HG03066 (cell line): ENCODE measurements at regions not wholly inside any gene's neighbourhood (a gene's known extent, or its start where the extent isn't known, plus 50 kb on each side); places are given as distances from the start of the nearest gene placed in this dataset.

Source experiments
- ATAC-seq: cut with Tn5 transposase; IDR thresholded peaks from one replicate; pipeline ENCODE4 v1.9.1; 2021; ENCODE audit warnings: low read depth; ENCODE audit not compliant: unreplicated experiment

DNA sequence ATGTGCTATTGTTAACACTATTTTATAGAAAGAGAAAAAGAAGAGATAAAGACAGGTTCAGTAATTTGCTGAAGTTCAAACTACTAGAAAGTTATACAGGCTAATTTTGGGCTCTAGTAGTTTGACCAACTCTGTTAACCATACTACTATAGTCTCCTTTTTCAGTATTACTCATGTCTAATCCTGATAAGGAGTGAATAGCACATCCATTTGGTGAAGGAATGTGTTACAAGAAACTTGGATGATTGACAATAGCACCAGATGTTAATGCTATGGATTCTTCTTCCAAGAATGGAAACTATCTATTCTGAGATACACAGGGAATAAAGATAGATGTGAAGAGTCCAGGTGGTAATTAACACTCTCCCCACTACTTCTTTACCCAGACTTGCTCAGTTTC lies 677.3 kb downstream of the PRELID2 start:
- no peak for ATAC-seq

DNA sequence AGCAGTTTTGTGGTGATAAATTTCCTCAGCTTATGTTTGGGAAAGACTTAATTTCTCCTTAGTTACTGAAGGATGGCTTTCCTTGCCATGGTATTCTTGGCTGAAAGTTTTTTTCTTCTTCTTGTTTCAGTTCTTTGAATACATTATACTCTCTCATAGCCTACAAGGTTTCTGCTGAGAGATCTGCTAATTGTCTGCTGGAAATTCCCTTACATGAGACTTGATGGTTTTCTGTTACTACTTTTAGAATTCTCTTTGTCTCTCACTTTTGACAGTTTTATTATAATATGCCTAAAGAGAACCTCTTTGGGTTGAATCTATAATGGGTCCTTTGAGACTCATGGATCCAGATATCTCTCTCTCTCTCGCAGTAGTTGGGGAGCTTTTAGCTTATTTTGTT lies 693.6 kb downstream of the PRELID2 start:
- ATAC-seq = no peak

DNA sequence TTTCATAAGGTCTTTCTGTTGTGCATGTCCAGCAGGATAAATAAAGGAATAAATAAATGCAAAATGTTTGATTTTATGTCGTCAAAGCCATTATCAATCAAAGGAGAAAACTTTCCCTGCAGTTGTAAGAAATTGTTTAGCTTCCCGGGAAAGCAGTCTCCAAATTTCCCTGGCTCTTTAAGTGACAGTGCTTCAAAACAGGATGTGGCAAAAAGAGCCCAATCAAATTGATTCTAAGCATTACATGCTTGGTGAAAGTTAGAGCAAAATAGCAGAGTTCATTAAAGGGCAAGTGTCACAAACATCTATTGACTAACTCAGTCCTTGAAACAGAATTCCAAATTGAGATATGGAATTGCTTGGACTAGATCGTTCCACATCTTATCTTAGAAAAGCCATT lies 704.1 kb downstream of the PRELID2 start:
- ATAC-seq = no peak

DNA sequence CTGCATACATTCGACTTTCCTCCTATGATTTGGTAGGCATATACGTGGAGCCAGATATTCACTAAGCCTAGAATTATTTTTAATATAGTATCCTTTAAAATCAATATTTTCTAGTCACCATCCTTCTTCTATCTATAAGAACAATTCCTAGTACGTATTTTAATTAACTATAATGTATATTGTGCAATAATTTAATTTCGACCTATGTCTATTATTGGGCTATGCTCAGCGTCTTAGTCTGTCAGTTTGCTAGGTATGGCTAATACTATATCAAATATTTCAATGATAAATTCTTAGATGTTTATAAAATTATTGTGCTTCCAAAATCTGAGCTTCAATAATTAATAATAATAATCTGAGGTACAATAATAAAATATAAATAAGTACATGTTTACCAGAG lies 705.3 kb downstream of the PRELID2 start:
- ATAC-seq = no peak

DNA sequence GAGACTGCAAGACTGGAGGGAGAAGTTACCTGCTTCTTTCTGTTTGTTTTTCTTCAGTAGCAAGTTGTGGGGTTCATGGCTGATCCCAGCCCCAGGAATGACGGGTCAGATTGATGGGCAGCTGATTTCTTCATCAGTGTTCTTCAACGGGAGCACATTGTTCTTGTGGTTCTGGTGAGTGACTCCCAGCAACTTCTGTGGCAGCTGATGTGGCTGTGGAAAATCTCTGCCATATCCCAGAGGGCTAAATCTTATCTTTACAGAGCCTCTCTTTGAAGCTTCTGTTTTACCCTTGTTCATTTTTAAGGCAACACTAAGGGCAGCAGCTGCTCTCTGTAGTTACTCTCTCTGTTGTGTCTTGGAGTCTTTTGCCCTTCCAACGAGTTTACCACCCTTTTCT lies 710.3 kb downstream of the PRELID2 start:
- ATAC-seq = no peak

DNA sequence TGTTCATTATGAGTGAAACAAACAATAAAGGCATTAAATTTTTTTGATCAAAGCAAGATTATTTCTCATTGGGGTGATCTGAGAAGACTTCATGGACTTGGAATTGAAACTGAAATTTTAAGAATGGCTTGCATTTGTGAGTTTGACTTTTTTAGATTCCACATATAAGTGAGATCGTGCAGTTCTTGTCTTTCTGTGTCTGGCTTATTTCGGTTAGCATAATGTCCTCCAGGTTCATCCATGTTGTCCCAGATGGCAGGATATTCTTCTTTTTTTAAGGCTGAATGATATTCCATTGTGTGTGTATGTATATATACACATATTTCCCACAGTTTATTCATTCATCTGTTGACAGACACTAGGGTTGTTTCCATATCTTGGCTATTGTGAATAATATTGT lies 716.5 kb downstream of the PRELID2 start:
- ATAC-seq = no peak

DNA sequence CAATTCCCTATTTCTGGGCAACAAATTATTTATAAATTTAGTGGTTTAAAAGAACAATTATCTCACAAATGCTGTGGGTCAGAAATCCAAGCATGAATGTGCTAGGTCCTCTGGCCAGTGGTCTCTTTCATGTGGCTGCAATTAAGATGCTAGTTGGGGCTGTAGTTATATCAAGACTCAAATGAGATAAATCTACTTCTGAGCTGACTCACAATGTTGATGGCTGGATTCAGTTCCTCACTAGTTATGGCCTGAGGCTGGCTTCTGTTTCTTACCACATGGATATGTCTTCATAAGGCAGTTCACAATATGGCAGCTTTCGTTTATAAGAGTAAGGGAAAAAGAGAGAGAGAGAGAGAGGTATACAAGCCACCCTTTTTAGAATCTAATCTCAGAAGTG lies 717.0 kb downstream of the PRELID2 start:
- no peak for ATAC-seq

DNA sequence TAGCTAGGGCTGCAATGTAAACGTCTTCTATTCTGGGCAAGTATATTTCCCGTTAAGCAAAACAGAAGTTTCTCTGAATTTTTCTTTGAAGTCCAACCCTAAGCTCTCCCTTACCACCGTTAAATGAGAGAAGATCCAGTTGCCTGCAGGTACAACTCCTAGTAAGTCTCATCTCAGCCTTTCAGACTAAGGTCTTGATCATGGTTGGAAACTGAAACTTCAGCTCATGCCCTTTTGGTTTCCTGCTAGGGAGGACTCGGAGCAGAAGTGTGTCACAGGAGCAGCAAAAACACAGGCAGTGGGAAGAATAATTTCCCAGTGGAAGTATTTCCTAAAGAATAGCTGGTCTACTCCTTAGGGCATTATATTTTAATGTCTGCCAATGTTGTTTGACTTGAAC lies 717.9 kb downstream of the PRELID2 start:
- ATAC-seq = no peak

DNA sequence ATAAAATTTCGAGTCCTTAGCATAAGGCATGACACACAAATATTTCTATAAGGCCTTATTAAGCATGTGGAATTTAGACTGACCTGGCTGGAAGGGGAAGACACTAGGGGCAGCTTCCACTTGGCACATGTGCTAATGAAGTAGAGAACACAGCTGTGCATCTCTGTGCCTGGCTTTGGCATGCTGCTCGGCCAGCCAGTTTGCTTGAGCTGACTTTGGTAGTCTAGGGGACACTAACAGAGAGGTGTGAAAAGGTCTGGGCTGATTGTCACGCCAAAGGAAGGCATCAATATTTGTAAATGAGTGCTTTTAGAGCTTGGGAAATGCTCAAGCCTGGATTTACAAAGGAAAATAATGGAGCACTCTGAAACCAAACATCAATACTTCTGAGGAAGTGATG lies 723.7 kb downstream of the PRELID2 start:
- ATAC-seq = no peak

DNA sequence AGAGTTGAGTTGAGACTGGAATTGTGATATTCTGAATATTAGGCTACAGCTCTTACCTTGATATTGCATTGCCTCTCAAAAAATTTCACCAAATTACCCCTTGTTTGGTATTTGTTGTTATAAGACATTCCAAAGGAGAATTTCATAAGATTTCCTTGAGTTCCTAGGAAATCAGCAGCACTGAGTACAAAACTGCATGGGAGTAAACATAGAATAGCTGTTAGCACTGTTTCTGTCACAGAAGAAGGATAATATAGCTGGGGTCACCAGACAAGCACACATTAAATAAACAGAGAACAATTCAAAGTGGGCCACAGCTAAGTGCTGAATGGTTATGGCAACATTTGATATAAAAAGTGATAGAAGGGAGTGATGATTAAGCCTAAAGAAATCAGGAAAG lies 724.3 kb downstream of the PRELID2 start:
- no peak for ATAC-seq

DNA sequence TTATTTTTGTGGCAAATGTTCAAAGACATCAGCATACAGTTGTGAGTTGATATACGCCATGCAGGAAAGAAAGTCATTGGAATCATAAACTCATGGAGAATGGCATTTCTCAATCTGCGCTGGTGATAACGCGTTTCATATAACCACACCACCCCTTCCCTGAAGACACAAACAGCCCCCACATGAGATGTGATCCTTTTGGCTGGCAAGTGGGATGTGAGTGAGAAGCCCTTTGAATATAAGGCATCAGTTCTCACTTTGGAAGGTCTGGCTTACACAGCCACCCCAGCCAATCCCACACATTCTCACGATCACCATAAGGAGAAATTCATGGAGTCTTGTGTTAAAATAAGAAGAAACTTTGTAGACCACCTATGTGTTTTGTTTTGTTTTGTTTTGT lies 725.0 kb downstream of the PRELID2 start:
- no peak for ATAC-seq

DNA sequence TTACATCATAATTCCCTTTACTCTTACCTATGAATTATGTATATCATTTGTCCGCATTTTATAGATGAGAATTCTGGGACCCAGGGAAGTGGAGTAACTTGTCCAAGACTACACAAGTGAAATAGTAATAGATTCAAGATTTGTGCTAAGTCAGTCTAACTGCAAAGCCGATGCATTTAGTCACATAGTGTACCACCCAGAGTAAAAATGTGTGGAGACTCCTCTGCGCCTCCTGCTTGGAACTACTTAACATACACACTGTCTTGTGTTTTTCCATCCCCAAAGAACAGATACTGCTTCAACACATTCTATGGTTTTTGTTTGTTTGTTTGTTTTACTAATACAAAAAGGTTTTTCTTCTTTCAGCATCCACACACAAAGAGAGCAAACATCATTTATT lies 729.8 kb downstream of the PRELID2 start:
- no peak for ATAC-seq

DNA sequence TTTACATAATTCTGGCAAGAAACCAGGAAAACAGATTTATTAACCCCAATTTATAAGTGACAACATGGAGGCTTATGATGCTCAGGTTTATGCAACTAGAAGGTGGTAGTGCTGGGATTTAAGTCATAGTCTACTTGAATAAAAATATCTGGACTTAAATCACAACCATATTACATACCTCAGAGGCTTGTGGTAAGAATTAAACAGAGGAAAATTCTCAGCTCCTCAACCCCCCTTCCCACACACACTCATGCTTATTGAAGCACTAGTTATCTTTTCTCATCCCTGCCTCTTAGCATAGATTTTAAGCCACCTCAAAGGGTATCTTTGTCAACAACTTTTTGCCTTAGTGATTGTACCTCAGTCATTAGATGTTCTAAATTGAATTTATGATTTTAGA lies 731.0 kb downstream of the PRELID2 start:
- no peak for ATAC-seq

DNA sequence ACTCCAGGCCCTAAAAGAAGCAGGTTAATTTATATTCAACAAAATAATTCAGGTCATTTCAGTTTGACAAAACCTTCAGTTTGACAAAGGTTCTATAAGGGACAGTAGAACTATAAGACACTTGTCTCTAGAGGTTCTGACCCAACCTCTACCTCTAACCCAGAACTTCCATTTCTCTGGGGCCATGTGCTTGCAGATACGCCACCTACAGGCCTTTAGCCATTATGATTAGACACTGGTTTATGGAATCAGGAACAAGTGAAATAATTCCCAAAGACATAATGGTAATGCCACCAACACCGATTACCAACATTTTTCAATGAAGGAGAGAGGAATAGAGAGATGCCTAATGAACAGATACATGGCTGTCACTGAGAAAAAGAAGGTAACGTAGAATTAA lies 733.9 kb downstream of the PRELID2 start:
- ATAC-seq = no peak

DNA sequence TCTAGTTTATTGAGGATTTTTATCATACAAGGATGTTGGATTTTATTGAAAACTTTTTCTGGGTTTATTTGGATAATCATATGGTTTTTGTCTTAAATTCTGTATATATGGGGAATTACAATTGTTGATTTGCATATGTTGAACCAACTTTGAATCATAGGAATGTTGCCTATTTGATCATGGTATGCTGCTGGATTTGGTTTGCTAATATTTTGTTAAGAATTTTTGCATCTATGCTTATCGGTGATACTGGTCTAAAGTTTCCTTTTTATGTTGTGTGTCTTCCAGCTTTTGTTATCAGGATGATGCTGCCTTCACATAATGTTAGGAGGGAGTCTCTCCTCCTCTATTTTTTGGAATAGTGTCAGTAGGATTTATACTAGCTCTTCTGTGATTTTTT lies 745.0 kb downstream of the PRELID2 start:
- no peak for ATAC-seq

DNA sequence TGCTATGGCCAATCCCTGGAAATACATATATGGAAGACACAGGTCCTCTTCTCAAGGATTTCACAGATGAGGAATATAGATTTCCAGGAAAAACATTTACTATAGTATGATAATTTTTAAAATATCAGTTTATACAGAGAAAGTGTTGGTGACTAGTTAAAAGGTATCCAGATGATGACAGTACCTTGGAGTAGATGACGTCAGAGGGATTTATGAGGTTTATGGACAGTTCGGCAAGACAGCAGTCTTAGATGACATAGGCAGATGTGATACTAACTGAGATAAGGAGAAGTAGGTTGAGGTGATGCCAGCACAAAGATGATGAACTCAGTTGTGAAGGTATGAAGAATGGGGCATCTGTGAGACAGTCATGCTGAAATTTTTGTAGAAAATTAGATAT lies 750.3 kb downstream of the PRELID2 start:
- ATAC-seq = no peak

DNA sequence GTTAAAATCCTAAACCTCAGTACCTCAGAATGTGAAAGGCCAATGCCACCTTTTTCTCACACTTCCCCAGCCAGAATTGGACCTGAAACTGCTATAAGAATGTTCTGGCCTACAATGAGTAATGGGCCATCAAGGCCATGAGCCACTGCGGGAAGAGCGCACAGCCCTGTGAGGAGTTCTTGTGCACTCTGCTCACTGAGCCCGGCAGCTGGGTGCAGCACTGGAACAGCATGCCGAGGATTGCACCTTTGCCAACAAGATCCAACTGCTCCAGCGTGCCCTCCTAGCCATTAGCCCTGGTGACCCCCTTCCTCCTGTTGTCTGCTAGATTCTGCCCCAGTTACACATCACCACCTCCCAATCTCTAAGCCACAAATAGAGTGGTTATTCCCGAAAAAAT lies 758.1 kb downstream of the PRELID2 start:
- no peak for ATAC-seq

DNA sequence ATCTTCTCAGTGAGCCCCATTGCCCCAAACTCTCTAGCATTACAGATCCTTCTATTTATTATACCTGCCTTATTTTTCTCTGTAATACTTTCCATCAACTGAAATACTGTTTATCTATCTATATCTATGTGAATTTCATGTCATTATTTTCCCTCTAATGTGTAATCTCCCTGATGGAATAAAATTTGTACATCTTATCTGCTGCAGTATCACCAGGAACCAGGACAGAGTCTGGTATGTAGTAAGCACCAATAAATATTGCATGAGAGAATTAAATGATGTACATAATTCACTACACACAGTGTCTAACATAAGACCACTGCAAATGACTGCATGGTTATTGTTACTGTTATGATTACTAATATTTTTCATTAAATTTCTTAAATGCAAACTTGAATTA lies 759.1 kb downstream of the PRELID2 start:
- no peak for ATAC-seq

DNA sequence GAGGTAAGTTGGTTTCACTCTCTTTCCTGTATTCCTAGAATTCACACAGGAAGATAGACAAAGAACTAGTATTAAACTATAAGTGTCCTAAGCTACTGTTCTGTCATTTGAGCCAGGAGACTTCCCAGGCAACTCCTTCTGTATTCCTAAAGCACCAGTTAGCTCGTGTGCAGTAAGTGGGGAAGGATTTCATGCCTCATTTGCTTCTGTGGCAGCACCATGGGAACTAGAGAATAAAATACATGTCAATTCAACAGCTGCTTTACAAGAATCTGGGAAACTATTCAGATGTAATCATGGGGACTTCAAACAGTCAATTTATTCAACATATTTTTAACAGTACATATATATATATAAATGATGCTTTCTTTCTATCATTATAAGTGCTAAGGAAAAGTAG lies 762.3 kb downstream of the PRELID2 start:
- no peak for ATAC-seq

DNA sequence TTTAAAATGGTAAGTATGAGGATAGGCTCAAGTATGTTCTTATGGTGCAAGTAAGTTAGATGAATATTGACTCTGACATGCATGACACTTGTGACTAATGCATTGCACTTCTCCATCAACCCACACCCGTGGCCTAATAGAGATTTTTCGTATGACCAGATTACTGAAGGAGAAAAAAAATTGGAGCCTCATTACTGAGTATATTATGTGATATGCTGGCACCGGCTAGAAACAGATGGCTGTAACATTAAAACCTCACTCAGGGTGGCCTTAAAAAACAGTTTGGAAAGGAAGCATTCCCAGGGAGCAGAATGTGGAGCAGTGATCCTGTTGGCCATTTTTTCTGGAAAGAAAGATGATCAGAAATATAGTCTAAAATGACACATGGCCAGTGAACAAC lies 766.4 kb downstream of the PRELID2 start:
- ATAC-seq = no peak

DNA sequence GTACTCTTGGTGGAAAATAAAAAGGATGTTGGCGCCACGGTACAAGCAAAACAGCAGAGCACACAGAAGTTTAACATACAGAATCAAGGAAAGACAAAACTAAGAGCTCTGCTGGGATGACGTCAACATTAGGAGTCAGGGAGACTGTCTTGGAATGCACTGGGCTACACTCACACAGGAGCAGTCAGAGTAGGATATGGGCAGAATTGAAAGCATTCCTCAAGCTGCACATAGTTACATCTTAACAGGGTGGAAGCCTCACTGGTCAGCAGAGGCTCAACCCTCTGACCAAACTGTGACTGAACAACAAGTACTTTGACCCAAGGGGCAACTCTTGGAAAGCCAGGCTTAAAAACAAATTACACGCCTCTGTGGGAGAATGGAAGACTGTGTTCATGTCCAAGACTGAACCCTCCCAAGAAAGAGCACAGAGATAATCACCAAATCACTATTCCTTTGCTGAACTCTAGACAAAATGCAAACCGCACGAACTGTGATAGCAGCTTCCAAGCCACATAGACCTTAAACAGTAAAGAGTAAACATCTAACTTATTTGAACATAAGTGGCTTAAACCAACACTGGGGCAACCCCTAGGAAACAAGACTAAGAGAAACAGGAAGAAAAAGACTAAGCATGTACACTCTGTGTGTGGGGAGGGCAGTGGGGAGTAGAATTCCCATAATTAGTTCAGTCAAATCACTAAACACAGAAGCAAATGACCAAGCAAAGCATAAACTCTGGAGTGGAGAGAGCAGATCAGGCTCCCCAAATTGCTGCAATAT lies 772.7 kb downstream of the PRELID2 start:
- no peak for ATAC-seq

DNA sequence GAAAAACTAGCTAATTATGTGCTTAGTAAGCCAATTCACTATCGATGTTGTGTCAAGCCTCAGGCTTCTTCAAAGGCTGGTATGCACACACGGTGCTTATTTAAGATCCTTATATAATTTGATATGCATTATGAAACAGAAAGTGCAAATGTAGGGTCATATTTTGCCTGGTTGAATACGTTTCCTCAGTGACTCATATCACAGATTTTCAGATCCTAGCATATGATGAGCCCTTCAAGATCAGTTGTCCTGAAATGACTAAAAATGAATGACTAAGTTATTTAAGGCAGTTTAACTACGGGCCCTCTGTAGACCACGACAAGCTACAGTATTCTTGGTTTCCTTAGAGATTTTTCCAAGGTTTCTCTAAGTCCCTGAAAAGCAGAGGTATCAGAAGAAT lies 778.3 kb downstream of the PRELID2 start:
- peak; percentile 94 for ATAC-seq

DNA sequence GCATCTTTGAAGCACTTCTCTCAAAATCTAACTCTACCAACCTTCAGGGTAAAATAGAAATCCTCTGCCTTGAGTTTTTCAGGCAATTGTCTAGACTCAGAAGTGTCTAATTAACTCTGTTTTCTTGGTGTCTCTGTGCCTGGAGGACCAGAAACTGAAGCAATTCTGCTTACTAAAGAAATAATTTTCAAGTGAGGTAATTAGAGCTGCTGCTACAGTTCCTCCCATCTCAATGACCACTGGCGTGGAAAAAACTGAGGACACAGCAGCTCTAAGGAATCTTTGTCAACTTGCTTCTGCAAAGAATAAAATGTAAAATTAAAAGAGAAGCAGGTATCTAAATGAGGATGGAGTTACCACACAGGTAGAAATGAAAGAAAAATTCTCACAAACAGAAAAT lies 785.0 kb downstream of the PRELID2 start:
- no peak for ATAC-seq
